Activated naive CD8-positive, alpha-beta T cell (primary cell): ENCODE measurements at regions not wholly inside any gene's neighbourhood (a gene's known extent, or its start where the extent isn't known, plus 50 kb on each side); places are given as distances from the start of the nearest gene placed in this dataset.
"Not testable (repeated sequence)": the region's sequence is repeated elsewhere in the genome, so short reads cannot be mapped to it uniquely, and the experiment has no call there.

Experiments used
- H3K27ac Mint-ChIP-seq: one replicate; pipeline ENCODE4 v1.8.0; 2021; ENCODE audit warnings: mixed read lengths
- H3K27me3 Mint-ChIP-seq: one replicate; pipeline ENCODE4 v1.8.0; 2021; ENCODE audit warnings: mixed read lengths
- H3K36me3 Mint-ChIP-seq: one replicate; pipeline ENCODE4 v1.8.0; 2021; ENCODE audit warnings: mixed read lengths
- H3K4me1 Mint-ChIP-seq: one replicate; pipeline ENCODE4 v1.8.0; 2021; ENCODE audit warnings: low read depth, mixed read lengths
- H3K4me3 Mint-ChIP-seq: one replicate; pipeline ENCODE4 v1.8.0; 2021; ENCODE audit warnings: mild to moderate bottlenecking, mixed read lengths
- H3K9me3 Mint-ChIP-seq: one replicate; pipeline ENCODE4 v1.8.0; 2021; ENCODE audit warnings: low read depth, mixed read lengths

- peaks cover 20% of the 10 kb centered on the region for H3K27me3 Mint-ChIP-seq
- no peaks in the 10 kb centered on the region for H3K36me3 Mint-ChIP-seq
- H3K4me1 Mint-ChIP-seq = no peaks in the 10 kb centered on the region
- no peaks in the 10 kb centered on the region for H3K9me3 Mint-ChIP-seq
- H3K27ac Mint-ChIP-seq = no peak overlapping the region
- no peak overlapping the region for H3K4me3 Mint-ChIP-seq
These were observed 526.3 kb downstream of the PTPRU start for GRCh38 chr1:29762635-29763034.

- no peaks in the 10 kb centered on the region for H3K4me1 Mint-ChIP-seq
- no peaks in the 10 kb centered on the region for H3K36me3 Mint-ChIP-seq
- no peak overlapping the region for H3K27ac Mint-ChIP-seq
- H3K27me3 Mint-ChIP-seq = peaks cover 17% of the 10 kb centered on the region
- no peak overlapping the region for H3K4me3 Mint-ChIP-seq
- no peaks in the 10 kb centered on the region for H3K9me3 Mint-ChIP-seq
These were observed 525.0 kb downstream of the PTPRU start for GRCh38 chr1:29761159-29761928.

- no peak overlapping the region for H3K27ac Mint-ChIP-seq
- H3K27me3 Mint-ChIP-seq = peaks cover 13% of the 10 kb centered on the region
- no peaks in the 10 kb centered on the region for H3K4me1 Mint-ChIP-seq
These were observed 523.8 kb downstream of the PTPRU start for GRCh38 chr1:29760067-29760564.

GRCh38 chr1:29758781-29759499 lies 522.6 kb downstream of the PTPRU start:
- H3K4me1 Mint-ChIP-seq = no peaks in the 10 kb centered on the region
- no peaks in the 10 kb centered on the region for H3K36me3 Mint-ChIP-seq
- no peak overlapping the region for H3K4me3 Mint-ChIP-seq
- no peak overlapping the region for H3K27ac Mint-ChIP-seq
- no peaks in the 10 kb centered on the region for H3K9me3 Mint-ChIP-seq
- H3K27me3 Mint-ChIP-seq = peaks cover 11% of the 10 kb centered on the region

More at GRCh38 chr1:29760067-29760564, 523.8 kb downstream of the PTPRU start:
- no peaks in the 10 kb centered on the region for H3K9me3 Mint-ChIP-seq
- H3K4me3 Mint-ChIP-seq = no peak overlapping the region
- no peaks in the 10 kb centered on the region for H3K36me3 Mint-ChIP-seq

GRCh38 chr1:29757866-29758780 lies 521.8 kb downstream of the PTPRU start:
- Mint-ChIP-seq H3K36me3 (no peaks in the 10 kb centered on the region), H3K9me3 (no peaks in the 10 kb centered on the region), H3K4me3 (no peak overlapping the region), H3K27me3 (peaks cover 8% of the 10 kb centered on the region), H3K27ac (no peak overlapping the region), H3K4me1 (no peaks in the 10 kb centered on the region)

GRCh38 chr1:29756901-29757725 lies 520.8 kb downstream of the PTPRU start:
- Mint-ChIP-seq H3K4me1 (no peaks in the 10 kb centered on the region), H3K4me3 (no peak overlapping the region), H3K36me3 (no peaks in the 10 kb centered on the region), H3K27ac (no peak overlapping the region), H3K9me3 (no peaks in the 10 kb centered on the region), H3K27me3 (peaks cover 6% of the 10 kb centered on the region)

- no peak overlapping the region for H3K27ac Mint-ChIP-seq
- no peaks in the 10 kb centered on the region for H3K36me3 Mint-ChIP-seq
- no peaks in the 10 kb centered on the region for H3K4me1 Mint-ChIP-seq
- no peaks in the 10 kb centered on the region for H3K9me3 Mint-ChIP-seq
- no peaks in the 10 kb centered on the region for H3K27me3 Mint-ChIP-seq
- H3K4me3 Mint-ChIP-seq = no peak overlapping the region
These were observed 520.2 kb downstream of the PTPRU start for GRCh38 chr1:29756498-29756897.

GRCh38 chr1:29756085-29756484 lies 519.8 kb downstream of the PTPRU start:
- H3K27me3 Mint-ChIP-seq = peaks cover 1% of the 10 kb centered on the region
- H3K4me3 Mint-ChIP-seq = no peak overlapping the region
- H3K9me3 Mint-ChIP-seq = no peaks in the 10 kb centered on the region
- no peak overlapping the region for H3K27ac Mint-ChIP-seq
- H3K4me1 Mint-ChIP-seq = no peaks in the 10 kb centered on the region
- no peaks in the 10 kb centered on the region for H3K36me3 Mint-ChIP-seq

GRCh38 chr1:29755412-29756015 lies 519.2 kb downstream of the PTPRU start:
- not testable (repeated sequence) for H3K4me1 Mint-ChIP-seq, H3K36me3 Mint-ChIP-seq, H3K27ac Mint-ChIP-seq, H3K9me3 Mint-ChIP-seq, H3K27me3 Mint-ChIP-seq, H3K4me3 Mint-ChIP-seq

GRCh38 chr1:29754573-29755375 lies 518.5 kb downstream of the PTPRU start:
- no peak overlapping the region for H3K27ac Mint-ChIP-seq
- H3K4me3 Mint-ChIP-seq = no peak overlapping the region
- H3K9me3 Mint-ChIP-seq = no peaks in the 10 kb centered on the region
- no peaks in the 10 kb centered on the region for H3K36me3 Mint-ChIP-seq
- H3K4me1 Mint-ChIP-seq = no peaks in the 10 kb centered on the region
- H3K27me3 Mint-ChIP-seq = peaks cover 2% of the 10 kb centered on the region

- Mint-ChIP-seq H3K27ac (no peak overlapping the region), H3K4me1 (no peaks in the 10 kb centered on the region), H3K27me3 (peaks cover 2% of the 10 kb centered on the region), H3K4me3 (no peak overlapping the region), H3K36me3 (no peaks in the 10 kb centered on the region), H3K9me3 (no peaks in the 10 kb centered on the region)
These were observed 517.6 kb downstream of the PTPRU start for GRCh38 chr1:29753771-29754572.

GRCh38 chr1:29753244-29753643 lies 516.9 kb downstream of the PTPRU start:
- Mint-ChIP-seq H3K4me1 (no peaks in the 10 kb centered on the region), H3K27me3 (peaks cover 2% of the 10 kb centered on the region), H3K4me3 (no peak overlapping the region), H3K9me3 (no peaks in the 10 kb centered on the region), H3K27ac (no peak overlapping the region), H3K36me3 (no peaks in the 10 kb centered on the region)

- Mint-ChIP-seq H3K36me3 (no peaks in the 10 kb centered on the region), H3K4me1 (no peaks in the 10 kb centered on the region), H3K27me3 (peaks cover 2% of the 10 kb centered on the region), H3K4me3 (no peak overlapping the region), H3K9me3 (no peaks in the 10 kb centered on the region), H3K27ac (no peak overlapping the region)
These were observed 515.8 kb downstream of the PTPRU start for GRCh38 chr1:29752141-29752540.
